ENCODE measurements at regions not wholly inside any gene's neighbourhood (a gene's known extent, or its start where the extent isn't known, plus 50 kb on each side); places are given as distances from the start of the nearest gene placed in this dataset.

- DNase-seq (ENCODE audit: low read depth, low spot score) = no peak
- no peak for TF ChIP-seq CTCF (IDR thresholded peaks at IDR 0.05; ENCODE audit: low read depth, low read length)
- in situ Hi-C loops (cut with HindIII; ENCODE audit: low sequenced_read_pairs) = no loop called here
- no peak overlapping the region for H3K4me3 ChIP-seq (ENCODE audit: low read depth, low read length)
Observed at GRCh38 chr7:379456-380138, 89.6 kb downstream of the FOXL3 start.

- in situ Hi-C loops (cut with HindIII; ENCODE audit: low sequenced_read_pairs) = no loop called here
- no peak for DNase-seq (ENCODE audit: low read depth, low spot score)
- no peak for TF ChIP-seq CTCF (IDR thresholded peaks at IDR 0.05; ENCODE audit: low read depth, low read length)
- H3K4me3 ChIP-seq (ENCODE audit: low read depth, low read length) = no peak overlapping the region
Observed at GRCh38 chr7:380139-380485, 90.1 kb downstream of the FOXL3 start.

- in situ Hi-C loops (cut with HindIII; ENCODE audit: low sequenced_read_pairs) = no loop called here
- H3K4me3 ChIP-seq (ENCODE audit: low read depth, low read length) = no peak overlapping the region
- no peak for TF ChIP-seq CTCF (IDR thresholded peaks at IDR 0.05; ENCODE audit: low read depth, low read length)
- DNase-seq (ENCODE audit: low read depth, low spot score) = no peak
Observed at GRCh38 chr7:380711-381210, 90.8 kb downstream of the FOXL3 start.

GRCh38 chr7:381211-382042 lies 91.5 kb downstream of the FOXL3 start:
- TF ChIP-seq CTCF (IDR thresholded peaks at IDR 0.05; ENCODE audit: low read depth, low read length) = no peak
- in situ Hi-C loops (cut with HindIII; ENCODE audit: low sequenced_read_pairs) = no loop called here
- no peak for DNase-seq (ENCODE audit: low read depth, low spot score)
- H3K4me3 ChIP-seq (ENCODE audit: low read depth, low read length) = no peak overlapping the region

- DNase-seq (ENCODE audit: low read depth, low spot score) = no peak
- in situ Hi-C loops (cut with HindIII; ENCODE audit: low sequenced_read_pairs) = no loop called here
- TF ChIP-seq CTCF (IDR thresholded peaks at IDR 0.05; ENCODE audit: low read depth, low read length) = no peak
- no peak overlapping the region for H3K4me3 ChIP-seq (ENCODE audit: low read depth, low read length)
Observed at GRCh38 chr7:382043-382400, 92.1 kb downstream of the FOXL3 start.

GRCh38 chr7:386385-386784 lies 96.4 kb downstream of the FOXL3 start:
- H3K4me3 ChIP-seq (ENCODE audit: low read depth, low read length) = no peak overlapping the region
- DNase-seq (ENCODE audit: low read depth, low spot score) = no peak
- in situ Hi-C loops (cut with HindIII; ENCODE audit: low sequenced_read_pairs) = no loop called here

More at GRCh38 chr7:386385-386784, 96.4 kb downstream of the FOXL3 start:
- no peak for TF ChIP-seq CTCF (IDR thresholded peaks at IDR 0.05; ENCODE audit: low read depth, low read length)

Measured in astrocyte of the spinal cord (primary cell).